Spleen (tissue), 7 donors: ENCODE measurements at regions not wholly inside any gene's neighbourhood (a gene's known extent, or its start where the extent isn't known, plus 50 kb on each side); places are given as distances from the start of the nearest gene placed in this dataset.

Experiments used
- CTCF ChIP-seq, 11 experiments: fragments of 200-600 bp in 7 of 11; fragments of 450-650 bp in 4 of 11; sonication (generic) in 4 of 11; IDR thresholded peaks in 8 of 11; conservative IDR thresholded peaks in 3 of 11; 1 replicate in 7 of 11; 2 replicates in 4 of 11; pipeline versions ENCODE4 v1.4.0 to v1.8.0; 2016 to 2021; ENCODE audit warnings: antibody characterized with exemption in 11 of 11, inconsistent platforms in 4 of 11, mild to moderate bottlenecking in 1 of 11
- POLR2A ChIP-seq, 3 donors: fragments of 450-650 bp; IDR thresholded peaks; one replicate each; pipeline ENCODE4 v1.5.1; 2017; ENCODE audit warnings: antibody characterized with exemption in 3 of 3, mild to moderate bottlenecking in 1 of 3
- donor health status: DM: no; HTN: no; CAD: no; lungs with moderate emphysema.
- donor health status: DM: no; HTN: no; CAD: no.
- donor health status: DM: no; HTN: no; CAD: no.

GRCh38 chr6:58419321-58419720 is 1101.9 kb downstream of the PRIM2 start:
- TF ChIP-seq POLR2A (IDR thresholded peaks at IDR 0.05), result no peak
- TF ChIP-seq CTCF (IDR thresholded peaks at IDR 0.05 in 8 of 11, conservative IDR thresholded peaks at IDR 0.05 in 3 of 11), result no peak
